OCI-LY7 (cell line): ENCODE measurements at regions not wholly inside any gene's neighbourhood (a gene's known extent, or its start where the extent isn't known, plus 50 kb on each side); places are given as distances from the start of the nearest gene placed in this dataset.

Experiments used
- CTCF ChIP-seq: fragments of 200-600 bp; sonication (generic); conservative IDR thresholded peaks from 2 replicates; pipeline ENCODE4 v1.5.1; 2014; ENCODE audit warnings: mild to moderate bottlenecking, antibody characterized with exemption, low read length, moderate library complexity, mixed read lengths
- EZH2phosphoT487 ChIP-seq: fragments of 200-600 bp; sonication (generic); IDR thresholded peaks from 2 replicates; pipeline ENCODE4 v1.6.1; 2018; ENCODE audit warnings: low read depth, borderline replicate concordance, mild to moderate bottlenecking, mixed run types, antibody characterized with exemption, low read length, moderate library complexity, mixed read lengths

GRCh38 chr2:59690849-59691248 lies 862.6 kb downstream of the BCL11A start:
- TF ChIP-seq CTCF (no peak), EZH2phosphoT487 (no peak)
